ENCODE measurements at regions not wholly inside any gene's neighbourhood (a gene's known extent, or its start where the extent isn't known, plus 50 kb on each side); places are given as distances from the start of the nearest gene placed in this dataset.

- TF ChIP-seq CTCF (IDR thresholded peaks at IDR 0.05) (no peak), POLR2AphosphoS5 (IDR thresholded peaks at IDR 0.05) (no peak), POLR2A (IDR thresholded peaks at IDR 0.05) (no peak), EP300 (IDR thresholded peaks at IDR 0.05) (no peak)
These were observed 67.8 kb upstream of the BEND6 start for GRCh38 chr6:56887086-56887485.

Data from upper lobe of left lung (tissue), 4 donors.